Endodermal cell (in vitro differentiated cells): ENCODE measurements at regions not wholly inside any gene's neighbourhood (a gene's known extent, or its start where the extent isn't known, plus 50 kb on each side); places are given as distances from the start of the nearest gene placed in this dataset.

Experiments used
- DNase-seq: peaks from one replicate; pipeline ENCODE4 v3.0.0-alpha.2; 2017
- H3K27ac ChIP-seq: 2 replicates; pipeline ENCODE4 v1.5.1; 2013; ENCODE audit warnings: mild to moderate bottlenecking, low read depth, low read length, moderate library complexity
- H3K27me3 ChIP-seq: 2 replicates; pipeline ENCODE4 v1.6.1; 2013; ENCODE audit warnings: mild to moderate bottlenecking, low read length, moderate library complexity; ENCODE audit not compliant: insufficient read depth, control insufficient read depth, poor library complexity, severe bottlenecking
- H3K36me3 ChIP-seq: 2 replicates; pipeline ENCODE4 v1.7.0; 2013; ENCODE audit warnings: mild to moderate bottlenecking, low read length, moderate library complexity; ENCODE audit not compliant: control insufficient read depth, insufficient read depth
- H3K4me1 ChIP-seq: one replicate; pipeline ENCODE4 v1.7.0; 2013; ENCODE audit warnings: low read length; ENCODE audit not compliant: control insufficient read depth, insufficient read depth
- H3K4me3 ChIP-seq: 2 replicates; pipeline ENCODE4 v1.5.1; 2013; ENCODE audit warnings: mild to moderate bottlenecking, low read length, moderate library complexity
- H3K9ac ChIP-seq: 2 replicates; pipeline ENCODE4 v1.6.1; 2013; ENCODE audit warnings: mild to moderate bottlenecking, low read length, moderate library complexity; ENCODE audit not compliant: poor library complexity, severe bottlenecking; ENCODE audit errors: extremely low read depth
- H3K9me3 ChIP-seq: 2 replicates; pipeline ENCODE4 v1.6.1; 2013; ENCODE audit warnings: mild to moderate bottlenecking, low read length, moderate library complexity; ENCODE audit not compliant: control insufficient read depth
- H3K27ac Mint-ChIP-seq: 2 replicates; pipeline ENCODE4 v1.8.0; 2020; ENCODE audit warnings: mixed read lengths
- H3K27me3 Mint-ChIP-seq: 2 replicates; pipeline ENCODE4 v1.8.0; 2021; ENCODE audit warnings: mild to moderate bottlenecking, mixed read lengths; ENCODE audit not compliant: insufficient read depth
- H3K36me3 Mint-ChIP-seq: 2 replicates; pipeline ENCODE4 v1.8.0; 2020; ENCODE audit warnings: low read depth, mixed read lengths
- H3K4me1 Mint-ChIP-seq: 2 replicates; pipeline ENCODE4 v1.8.0; 2020; ENCODE audit warnings: mixed read lengths
- H3K4me3 Mint-ChIP-seq: 2 replicates; pipeline ENCODE4 v1.8.0; 2020; ENCODE audit warnings: mild to moderate bottlenecking, moderate library complexity, mixed read lengths
- H3K9me3 Mint-ChIP-seq: 2 replicates; pipeline ENCODE4 v1.8.0; 2020; ENCODE audit warnings: mild to moderate bottlenecking, mixed read lengths
- CTCF ChIP-seq: fragments of 200-600 bp; sonication (generic); conservative IDR thresholded peaks from 2 replicates; pipeline ENCODE4 v1.5.0; 2021; ENCODE audit warnings: antibody characterized with exemption, mild to moderate bottlenecking
- WGBS, 2 experiments: methylation state at CpG; one replicate each; pipeline versions ENCODE4 v1.1.5 to v1.1.7; 2013; ENCODE audit warnings: missing lambda C conversion rate in 2 of 2, mixed read lengths in 1 of 2; ENCODE audit not compliant: insufficient coverage in 1 of 2, insufficient read length in 1 of 2; 5-methylcytosine and 5-hydroxymethylcytosine counted together

GRCh38 chr3:178318340-178318739 lies 217.9 kb upstream of the KCNMB2 start:
- Histone ChIP-seq H3K9ac (no peak overlapping the region), H3K4me1 (peaks cover 5% of the 10 kb centered on the region), H3K27ac (no peak overlapping the region), H3K4me3 (no peak overlapping the region), H3K36me3 (no peaks in the 10 kb centered on the region), H3K9me3 (no peaks in the 10 kb centered on the region), H3K27me3 (no peaks in the 10 kb centered on the region)
- H3K4me3 Mint-ChIP-seq = no peak overlapping the region
- no peak overlapping the region for H3K27ac Mint-ChIP-seq
- DNase-seq = no peak
- no peaks in the 10 kb centered on the region for H3K9me3 Mint-ChIP-seq
- H3K36me3 Mint-ChIP-seq = no peaks in the 10 kb centered on the region
- H3K4me1 Mint-ChIP-seq = peaks cover 29% of the 10 kb centered on the region
- WGBS, 2 experiments = 90 to 91% methylated on average over 2 to 4 of the region's 4 CpGs
- TF ChIP-seq CTCF = no peak
- H3K27me3 Mint-ChIP-seq = no peaks in the 10 kb centered on the region

- Histone ChIP-seq H3K9me3 (no peaks in the 10 kb centered on the region), H3K4me3 (no peak overlapping the region), H3K27ac (no peak overlapping the region), H3K36me3 (no peaks in the 10 kb centered on the region), H3K9ac (no peak overlapping the region), H3K27me3 (no peaks in the 10 kb centered on the region), H3K4me1 (peaks cover 5% of the 10 kb centered on the region)
- no peaks in the 10 kb centered on the region for H3K9me3 Mint-ChIP-seq
- H3K36me3 Mint-ChIP-seq = no peaks in the 10 kb centered on the region
- DNase-seq = no peak
- H3K27ac Mint-ChIP-seq = no peak overlapping the region
- no peak overlapping the region for H3K4me3 Mint-ChIP-seq
- peaks cover 29% of the 10 kb centered on the region for H3K4me1 Mint-ChIP-seq
- TF ChIP-seq CTCF = no peak
- no peaks in the 10 kb centered on the region for H3K27me3 Mint-ChIP-seq
- WGBS, 2 experiments = 76 to 100% methylated on average over 2 to 4 of the region's 5 CpGs
Measured at GRCh38 chr3:178318941-178319816, 217.1 kb upstream of the KCNMB2 start.

- Histone ChIP-seq H3K4me1 (peaks cover 5% of the 10 kb centered on the region), H3K4me3 (no peak overlapping the region), H3K36me3 (no peaks in the 10 kb centered on the region), H3K27ac (no peak overlapping the region), H3K9me3 (no peaks in the 10 kb centered on the region), H3K9ac (no peak overlapping the region), H3K27me3 (no peaks in the 10 kb centered on the region)
- Mint-ChIP-seq H3K4me3 (no peak overlapping the region), H3K27me3 (no peaks in the 10 kb centered on the region), H3K27ac (no peak overlapping the region), H3K9me3 (no peaks in the 10 kb centered on the region), H3K36me3 (no peaks in the 10 kb centered on the region), H3K4me1 (peaks cover 29% of the 10 kb centered on the region)
- TF ChIP-seq CTCF = no peak
- 93 to 96% methylated on average over 2 to 3 of the region's 4 CpGs for WGBS, 2 experiments
- DNase-seq = no peak
Measured at GRCh38 chr3:178320456-178321351, 215.5 kb upstream of the KCNMB2 start.
